ENCODE measurements at regions not wholly inside any gene's neighbourhood (a gene's known extent, or its start where the extent isn't known, plus 50 kb on each side); places are given as distances from the start of the nearest gene placed in this dataset.

DNA sequence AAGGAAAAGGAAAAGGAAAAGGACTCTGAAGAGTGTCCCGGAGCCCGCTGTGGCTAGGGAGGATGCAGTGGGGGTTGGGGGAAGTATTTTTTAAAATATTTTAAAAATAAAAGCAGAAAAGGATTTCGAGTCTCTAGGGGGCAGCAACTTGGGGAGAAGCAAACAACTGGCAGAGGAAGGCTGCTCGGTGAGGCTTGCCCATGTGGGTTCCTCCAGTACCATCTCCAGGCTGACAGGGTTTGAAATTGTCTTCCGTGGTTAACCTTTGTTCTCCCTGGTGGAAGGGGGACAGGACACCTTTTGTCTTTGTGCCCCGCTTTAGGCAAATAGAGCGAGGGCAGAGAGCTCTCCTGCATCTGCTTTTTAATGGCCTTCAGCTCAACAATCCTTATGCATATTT, 60.4 kb upstream of the SNX9 start:
- no peak for TF ChIP-seq POLR2A (IDR thresholded peaks at IDR 0.05)
- TF ChIP-seq, protein P1, sequence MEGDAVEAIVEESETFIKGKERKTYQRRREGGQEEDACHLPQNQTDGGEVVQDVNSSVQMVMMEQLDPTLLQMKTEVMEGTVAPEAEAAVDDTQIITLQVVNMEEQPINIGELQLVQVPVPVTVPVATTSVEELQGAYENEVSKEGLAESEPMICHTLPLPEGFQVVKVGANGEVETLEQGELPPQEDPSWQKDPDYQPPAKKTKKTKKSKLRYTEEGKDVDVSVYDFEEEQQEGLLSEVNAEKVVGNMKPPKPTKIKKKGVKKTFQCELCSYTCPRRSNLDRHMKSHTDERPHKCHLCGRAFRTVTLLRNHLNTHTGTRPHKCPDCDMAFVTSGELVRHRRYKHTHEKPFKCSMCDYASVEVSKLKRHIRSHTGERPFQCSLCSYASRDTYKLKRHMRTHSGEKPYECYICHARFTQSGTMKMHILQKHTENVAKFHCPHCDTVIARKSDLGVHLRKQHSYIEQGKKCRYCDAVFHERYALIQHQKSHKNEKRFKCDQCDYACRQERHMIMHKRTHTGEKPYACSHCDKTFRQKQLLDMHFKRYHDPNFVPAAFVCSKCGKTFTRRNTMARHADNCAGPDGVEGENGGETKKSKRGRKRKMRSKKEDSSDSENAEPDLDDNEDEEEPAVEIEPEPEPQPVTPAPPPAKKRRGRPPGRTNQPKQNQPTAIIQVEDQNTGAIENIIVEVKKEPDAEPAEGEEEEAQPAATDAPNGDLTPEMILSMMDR (IDR thresholded peaks at IDR 0.05) = no peak
- no peak for TF ChIP-seq EP300 (IDR thresholded peaks at IDR 0.05)

Data from upper lobe of left lung (tissue), 4 donors.